NCI-H128 (cell line): ENCODE measurements at regions not wholly inside any gene's neighbourhood (a gene's known extent, or its start where the extent isn't known, plus 50 kb on each side); places are given as distances from the start of the nearest gene placed in this dataset.

ENCODE experiments used
- DNase-seq: peaks from one replicate; lab custom pipeline; 2025; ENCODE audit not compliant: unreplicated experiment; lab: John Stamatoyannopoulos, UW

- DNase-seq, result no peak
These were observed 149.2 kb upstream of the NCKAP5 start for GRCh38 chr2:133717497-133717896.

DNA sequence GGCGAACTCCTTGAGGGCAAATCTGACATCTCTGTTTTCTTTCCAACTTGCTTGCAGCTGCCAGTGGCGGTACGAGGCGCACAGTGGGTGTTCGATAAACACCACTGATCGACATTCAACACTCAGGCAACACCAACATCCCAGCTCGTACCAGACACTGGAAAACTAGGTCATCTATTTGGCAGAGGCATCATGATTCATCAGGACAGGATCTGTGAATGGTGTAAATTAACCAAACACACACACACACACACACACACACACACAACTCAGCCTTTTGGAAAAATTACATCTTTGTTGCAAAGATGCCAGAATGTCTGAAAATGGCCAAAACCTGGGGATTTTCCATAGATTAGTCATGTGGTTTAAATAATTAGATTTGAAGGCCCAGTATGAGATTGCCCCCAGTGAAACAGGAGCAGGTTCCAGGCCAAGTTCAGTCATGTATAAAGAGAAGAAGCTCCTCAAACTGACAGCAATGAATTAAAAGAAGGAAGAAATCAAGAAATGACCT lies 150.5 kb upstream of the NCKAP5 start:
- DNase-seq, result no peak

GRCh38 chr2:133720429-133720828 lies 152.2 kb upstream of the NCKAP5 start:
- no peak for DNase-seq

DNA sequence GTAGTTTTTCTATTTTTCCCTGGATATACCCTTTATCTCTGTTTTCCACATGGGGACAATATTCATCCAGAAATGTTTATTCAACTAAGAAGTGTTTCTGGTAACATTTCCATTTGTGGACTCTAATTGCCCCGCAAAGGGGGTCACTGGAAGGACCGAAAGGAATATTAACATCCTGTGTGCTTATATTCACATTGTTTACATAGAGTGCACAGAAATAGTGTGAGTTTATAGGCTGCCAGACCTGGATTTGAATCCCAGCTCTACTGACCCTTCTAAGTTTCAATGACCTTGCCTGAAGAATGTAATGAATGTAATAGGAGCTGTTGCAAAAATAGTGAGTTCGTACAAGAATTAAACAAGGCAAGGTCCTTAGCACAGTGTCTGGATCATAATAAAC lies 152.9 kb upstream of the NCKAP5 start:
- DNase-seq, result no peak

DNA sequence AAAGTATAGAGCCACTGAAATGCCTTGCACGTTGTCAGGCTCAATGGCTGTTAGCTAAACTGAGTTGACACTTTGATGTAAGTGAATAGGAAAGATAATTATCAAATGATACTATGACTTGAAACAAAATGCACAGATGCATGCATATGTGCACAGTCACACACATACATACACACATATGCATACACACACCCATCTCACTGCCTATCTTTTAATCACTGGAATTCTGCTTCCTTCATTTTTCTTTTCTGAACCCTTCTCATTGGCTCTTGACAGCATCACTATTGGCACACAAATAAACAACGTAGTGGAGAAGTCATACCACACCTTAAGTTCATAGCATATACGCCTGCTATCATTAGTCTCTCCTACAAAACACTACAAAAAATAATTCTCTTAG lies 154.9 kb upstream of the NCKAP5 start:
- no peak for DNase-seq

DNA sequence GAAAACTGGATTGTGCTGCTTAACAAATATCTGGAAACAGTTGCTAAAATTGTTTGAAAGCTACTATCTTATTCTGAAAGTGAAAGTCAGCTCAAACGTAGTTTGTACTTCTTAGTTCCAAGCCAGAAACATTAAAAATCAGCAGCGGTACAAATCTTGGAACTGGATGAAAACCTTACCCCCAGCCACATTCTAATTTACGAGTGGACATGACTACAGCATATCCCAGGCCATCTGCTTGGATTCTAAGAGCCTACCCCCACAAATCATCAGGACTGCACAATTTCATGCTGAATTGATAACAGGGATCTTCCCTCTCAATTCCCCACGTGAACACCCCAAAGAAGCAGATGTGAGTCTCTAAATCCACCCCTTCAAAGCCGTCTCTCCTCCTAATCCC lies 158.7 kb upstream of the NCKAP5 start:
- no peak for DNase-seq

GRCh38 chr2:133732059-133732458 lies 163.8 kb upstream of the NCKAP5 start:
- DNase-seq, result no peak

DNA sequence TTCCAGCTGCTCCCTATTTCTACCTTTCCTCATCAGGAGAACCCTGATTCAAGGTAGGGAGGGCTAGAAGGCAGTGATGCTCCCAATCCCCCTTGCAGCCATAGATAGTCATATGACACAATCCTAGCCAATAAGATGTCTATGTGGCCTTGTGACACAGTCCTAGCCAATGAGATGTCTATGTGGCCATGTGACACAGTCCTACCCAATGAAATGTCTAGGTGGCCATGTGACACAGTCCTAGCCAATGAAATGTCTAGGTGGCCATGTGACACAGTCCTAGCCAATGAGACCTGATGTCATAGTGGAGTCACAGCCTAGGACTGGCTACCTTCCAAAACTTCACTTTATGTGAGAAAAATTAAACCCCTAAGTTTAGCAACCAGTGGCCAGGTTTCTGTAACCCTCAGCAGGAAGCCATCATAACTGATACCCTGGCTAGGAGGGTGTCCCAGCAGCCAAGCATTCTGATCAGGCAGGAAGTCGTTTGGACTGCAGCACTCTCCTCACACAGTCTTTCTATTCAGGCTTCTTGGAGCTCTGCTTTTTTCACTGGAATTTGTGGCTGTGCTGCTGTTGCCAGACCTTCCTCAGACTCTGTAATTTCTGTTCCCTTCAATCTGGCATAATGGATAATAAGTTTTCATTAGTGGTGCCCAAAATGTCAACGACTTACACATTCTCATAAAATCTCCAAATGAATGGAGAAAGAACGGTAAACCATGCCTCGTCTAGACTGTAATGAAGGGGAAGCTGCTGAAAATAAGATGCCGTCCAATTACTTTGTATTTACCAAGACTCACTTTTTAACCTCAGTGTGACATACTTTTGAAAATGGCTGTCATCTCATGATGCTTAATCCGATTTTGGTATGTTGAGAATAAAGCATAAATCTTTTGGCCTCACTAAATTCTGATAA lies 165.0 kb upstream of the NCKAP5 start:
- no peak for DNase-seq

DNA sequence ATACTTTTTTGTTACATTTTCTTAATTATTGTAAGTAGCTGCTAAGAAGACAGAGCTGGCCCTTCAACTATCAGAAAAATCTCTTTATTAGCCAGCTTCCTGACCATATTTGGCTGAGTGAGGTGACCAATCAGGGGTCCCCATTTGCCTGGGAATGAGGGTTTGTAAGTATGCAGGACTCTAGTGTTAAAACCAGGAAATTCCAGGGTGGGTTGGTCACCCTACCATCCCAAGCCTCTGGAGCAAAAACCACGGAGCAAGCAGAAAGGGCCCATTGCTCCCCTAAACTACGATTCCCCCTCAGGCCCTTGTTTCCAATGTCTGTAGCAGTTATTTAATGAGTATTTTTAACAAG lies 165.6 kb upstream of the NCKAP5 start:
- DNase-seq, result no peak

DNA sequence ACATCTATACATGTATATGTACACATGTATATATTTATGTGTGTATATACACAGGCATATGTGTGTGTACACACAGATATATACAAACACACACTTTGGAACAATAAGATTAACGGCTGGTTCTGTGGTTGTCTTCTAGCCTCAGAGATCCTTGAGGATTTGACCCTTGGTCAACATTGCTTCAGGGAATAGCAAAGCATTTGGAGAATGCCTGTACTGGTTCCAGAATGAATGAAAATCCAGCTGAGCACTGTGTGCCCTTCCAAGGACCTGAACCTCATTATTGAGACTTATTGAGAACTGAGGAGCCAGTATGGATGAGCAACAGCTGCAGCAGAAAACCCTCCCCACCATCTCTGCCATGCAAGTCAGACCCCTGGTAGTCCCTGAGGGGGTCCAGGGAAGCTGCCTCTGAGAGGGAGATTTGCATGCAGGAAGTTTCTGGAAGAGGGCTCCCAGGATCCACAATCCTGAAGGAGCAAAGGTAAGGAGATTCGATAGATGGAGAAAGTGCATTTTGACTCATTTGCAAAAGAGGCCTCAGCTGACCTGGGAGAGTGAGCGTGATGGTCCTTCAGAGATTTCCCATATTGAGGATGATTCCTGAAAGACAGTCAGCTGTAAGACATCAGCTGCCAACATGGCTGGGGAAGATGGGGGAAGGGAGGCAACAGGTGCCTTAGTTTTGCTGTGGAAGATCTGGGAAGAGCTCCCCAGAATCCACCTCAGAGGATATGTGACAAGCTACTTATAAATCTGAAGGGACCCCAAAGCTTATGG lies 166.6 kb upstream of the NCKAP5 start:
- DNase-seq, result no peak

GRCh38 chr2:133736674-133737073 lies 168.4 kb upstream of the NCKAP5 start:
- DNase-seq, result no peak

GRCh38 chr2:133737242-133737993 lies 169.2 kb upstream of the NCKAP5 start:
- DNase-seq, result no peak

GRCh38 chr2:133739039-133739438 lies 170.8 kb upstream of the NCKAP5 start:
- no peak for DNase-seq

DNA sequence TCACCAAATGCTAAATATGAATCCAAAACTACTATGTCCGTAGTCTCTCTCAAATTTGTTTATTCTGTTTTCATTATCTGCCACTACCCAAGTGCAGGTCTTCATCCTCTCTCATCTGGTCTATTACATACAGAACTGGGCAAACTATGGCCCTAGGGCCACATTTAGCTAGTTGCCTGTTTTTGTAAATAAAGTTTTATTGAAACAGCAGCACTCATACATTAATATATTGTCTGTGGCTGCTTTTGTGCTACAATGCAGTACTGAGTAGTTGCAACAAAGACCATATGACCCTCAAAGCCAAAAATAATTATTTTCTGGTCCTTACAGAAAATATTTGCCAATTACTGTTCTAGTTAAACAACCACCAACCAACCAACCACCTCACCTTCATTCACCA lies 172.2 kb upstream of the NCKAP5 start:
- no peak for DNase-seq

- no peak for DNase-seq
These were observed 179.9 kb upstream of the NCKAP5 start for GRCh38 chr2:133748007-133748700.

- DNase-seq, result no peak
These were observed 185.4 kb upstream of the NCKAP5 start for GRCh38 chr2:133753665-133754064.

DNA sequence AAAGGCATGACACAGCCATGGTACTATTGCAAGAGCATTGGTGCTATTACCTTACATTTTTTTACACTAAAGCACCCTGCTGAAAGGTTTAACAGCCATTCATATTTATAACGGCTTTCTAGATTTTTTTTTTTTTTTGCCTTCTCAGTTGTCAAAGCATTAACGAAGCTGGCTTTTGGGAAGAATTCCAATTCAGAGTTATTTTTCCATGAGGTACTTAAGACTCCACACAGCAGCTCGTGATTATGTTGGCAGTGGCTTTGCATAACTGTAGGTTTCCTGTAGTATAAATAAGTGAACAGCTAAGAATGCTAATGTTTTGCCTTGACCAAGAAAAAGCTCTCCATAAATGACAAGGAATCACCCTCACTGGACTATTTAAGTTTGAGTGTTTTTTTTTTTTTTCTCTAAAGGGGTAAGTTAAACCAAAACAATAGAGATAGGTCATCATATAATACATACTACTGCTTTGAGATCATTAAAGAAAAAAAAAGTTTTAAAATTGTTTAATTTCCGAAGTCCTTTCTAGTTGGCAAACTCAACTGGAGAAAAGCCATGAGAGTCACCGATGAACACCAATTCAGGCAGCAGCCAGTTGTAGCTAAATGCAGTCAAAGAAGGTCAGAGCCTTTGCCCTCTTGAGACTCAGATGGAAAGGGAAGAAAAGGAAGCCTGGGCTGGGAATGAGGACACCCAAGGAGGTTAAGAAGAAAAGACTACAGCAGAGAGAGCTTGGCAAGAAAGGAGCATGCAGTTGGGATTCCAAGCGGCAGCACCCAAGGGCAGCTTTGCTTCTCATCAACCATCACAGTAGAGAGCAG lies 187.4 kb upstream of the NCKAP5 start:
- no peak for DNase-seq

DNA sequence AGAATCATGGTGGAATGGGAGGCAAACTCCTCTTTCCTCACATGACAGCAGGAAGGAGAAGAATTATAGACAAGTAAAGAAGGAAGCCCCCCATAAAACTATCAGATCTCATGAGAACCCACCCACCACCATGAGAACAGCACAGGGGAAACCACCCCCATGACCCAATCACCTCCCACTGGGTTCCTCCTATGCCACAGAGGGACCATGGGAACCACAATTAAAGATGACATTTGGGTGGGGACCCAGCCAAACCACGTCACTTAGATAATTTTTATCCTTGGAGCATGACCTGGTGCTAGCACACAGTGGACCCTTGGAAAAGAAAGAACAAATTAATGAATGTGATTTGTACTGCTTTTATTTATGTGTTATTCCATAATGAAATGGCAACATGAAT lies 188.6 kb upstream of the NCKAP5 start:
- no peak for DNase-seq

DNA sequence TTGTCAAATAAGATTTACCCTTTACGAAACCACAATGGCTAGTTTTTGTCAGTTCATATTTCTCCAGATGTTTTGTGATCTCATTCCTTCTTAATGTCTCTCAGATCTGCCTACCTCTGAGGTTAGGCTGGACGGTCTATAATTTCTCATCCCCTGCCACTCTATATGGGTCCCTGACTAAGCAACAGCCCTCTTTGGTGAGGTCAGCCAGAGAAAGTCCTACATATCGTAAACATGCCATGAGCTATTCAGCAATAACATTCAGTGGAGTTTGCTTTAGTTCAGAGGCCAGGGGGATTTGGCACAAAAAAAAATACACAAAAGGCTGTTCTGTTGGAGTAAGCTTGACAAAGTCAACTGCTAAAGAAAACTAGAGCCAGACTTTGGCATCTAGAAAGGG lies 192.1 kb upstream of the NCKAP5 start:
- DNase-seq, result no peak

- no peak for DNase-seq
These were observed 197.4 kb upstream of the NCKAP5 start for GRCh38 chr2:133765658-133766057.
